ENCODE measurements at regions not wholly inside any gene's neighbourhood (a gene's known extent, or its start where the extent isn't known, plus 50 kb on each side); places are given as distances from the start of the nearest gene placed in this dataset.

DNA sequence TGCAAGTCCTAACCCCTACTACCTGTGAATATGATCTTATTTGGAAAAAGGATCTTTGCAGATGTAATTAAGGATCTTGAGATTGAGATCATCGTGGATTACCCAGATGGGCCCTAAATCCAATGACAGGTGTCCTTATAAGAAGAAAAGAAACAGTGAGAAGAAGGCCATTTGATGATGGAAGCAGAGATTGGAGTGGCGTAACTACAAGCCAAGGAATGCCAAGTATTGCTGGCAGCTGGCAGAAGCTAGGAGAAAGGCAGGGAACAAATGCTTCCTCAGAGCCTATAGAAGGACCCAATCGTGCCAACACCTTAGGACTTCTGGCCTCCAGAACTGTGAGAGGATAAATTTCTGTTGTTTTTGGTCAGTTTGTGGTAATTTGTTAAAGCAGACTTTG is 70.1 kb upstream of the PALM2AKAP2 start:
- no peaks in the 10 kb centered on the region for H3K9me3 ChIP-seq (replicated peaks; ENCODE audit: control insufficient read depth, insufficient read depth, low read length)
- no peaks in the 10 kb centered on the region for H4K20me1 ChIP-seq (ENCODE audit: control insufficient read depth, insufficient read depth)
- no peak overlapping the region for H3K9ac ChIP-seq (ENCODE audit: control insufficient read depth, insufficient read depth, low read length)
- ATAC-seq (no peak), DNase-seq (ENCODE audit: low read depth, low spot score) (no peak), FAIRE-seq (no peak)
- H3K4me3 ChIP-seq = no peak overlapping the region
- in situ Hi-C loops (cut with MboI) (no loop called here), intact Hi-C loops (cut with micrococcal nuclease; ENCODE audit: unreplicated experiment) (no loop called here)
- no peaks in the 10 kb centered on the region for H3K79me2 ChIP-seq (ENCODE audit: control insufficient read depth, insufficient read depth, low read length)
- SMC1A ChIA-PET (ENCODE audit: uncharacterized antibody, unreplicated experiment) = interaction anchor here (1.6 kb wide), 1 partner anchor 9 kb away, joined by 3 read pairs; no protein-coding TSS in a partner anchor
- no peaks in the 10 kb centered on the region for H3K4me1 ChIP-seq (ENCODE audit: control insufficient read depth, insufficient read depth, low read length)
- no peaks in the 10 kb centered on the region for H3K36me3 ChIP-seq (ENCODE audit: control insufficient read depth in 2 of 2, insufficient read depth in 2 of 2, low read length in 1 of 2)
- POLR2A ChIA-PET = no interaction called here
- WGBS (ENCODE audit: insufficient coverage, insufficient replicate concordance, low lambda C conversion rate, missing lambda C conversion rate) = 13% methylated on average over 3 of the region's 3 CpGs
- no peak overlapping the region for H3K27ac ChIP-seq (ENCODE audit: control insufficient read depth, insufficient read depth)
- RAD21 ChIA-PET (ENCODE audit: unreplicated experiment) = no interaction called here
- no peak for TF ChIP-seq EZH2 (IDR thresholded peaks at IDR 0.05; ENCODE audit: borderline replicate concordance, control insufficient read depth, low read depth, low read length)
- H2AFZ ChIP-seq (ENCODE audit: control insufficient read depth, low read depth, low read length) = no peak overlapping the region
- no TSS peak for BruUV-seq (replicated peaks)
- no peak overlapping the region for H3K4me2 ChIP-seq (ENCODE audit: control insufficient read depth, insufficient read depth)
- CTCF ChIA-PET = no interaction called here
- peaks cover 0 to 2% of the 10 kb centered on the region in 2 experiments; a peak in 1 of 4 replicates for H3K27me3 ChIP-seq (replicated peaks in 1 of 2; ENCODE audit: control insufficient read depth in 2 of 2, insufficient read depth in 2 of 2, low read length in 1 of 2)

DNA sequence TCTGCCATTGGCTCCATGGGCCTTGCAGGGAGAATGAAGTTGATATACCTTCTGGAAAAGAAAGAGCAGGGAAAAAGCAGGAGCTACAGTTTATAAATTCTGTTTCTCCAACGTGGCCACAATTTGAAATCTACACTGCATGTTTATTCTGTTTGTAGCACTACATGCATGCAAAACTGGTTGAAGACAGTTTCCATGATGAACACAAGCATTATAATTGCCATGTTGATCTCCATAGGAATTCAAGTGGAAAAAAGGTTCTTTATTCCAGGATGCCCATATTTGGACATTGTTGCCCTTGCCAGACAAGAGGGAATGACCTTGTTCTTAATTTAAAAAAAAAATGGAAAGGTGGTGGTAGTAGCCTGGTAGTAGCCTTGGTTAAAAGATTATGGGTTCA is 69.2 kb upstream of the PALM2AKAP2 start:
- Histone ChIP-seq H3K27ac (ENCODE audit: control insufficient read depth, insufficient read depth) (no peak overlapping the region), H3K4me3 (no peak overlapping the region), H3K4me1 (ENCODE audit: control insufficient read depth, insufficient read depth, low read length) (no peaks in the 10 kb centered on the region), H2AFZ (ENCODE audit: control insufficient read depth, low read depth, low read length) (no peak overlapping the region), H3K9me3 (replicated peaks; ENCODE audit: control insufficient read depth, insufficient read depth, low read length) (no peaks in the 10 kb centered on the region), H3K9ac (ENCODE audit: control insufficient read depth, insufficient read depth, low read length) (no peak overlapping the region), H3K79me2 (ENCODE audit: control insufficient read depth, insufficient read depth, low read length) (no peaks in the 10 kb centered on the region), H3K4me2 (ENCODE audit: control insufficient read depth, insufficient read depth) (no peak overlapping the region), H3K27me3 (replicated peaks in 1 of 2; ENCODE audit: control insufficient read depth in 2 of 2, insufficient read depth in 2 of 2, low read length in 1 of 2) (peaks cover 2% of the 10 kb centered on the region in 2 experiments; a peak in 2 of 4 replicates), H3K36me3 (ENCODE audit: control insufficient read depth in 2 of 2, insufficient read depth in 2 of 2, low read length in 1 of 2) (no peaks in the 10 kb centered on the region), H4K20me1 (ENCODE audit: control insufficient read depth, insufficient read depth) (no peaks in the 10 kb centered on the region)
- DNase-seq (ENCODE audit: low read depth, low spot score) (no peak), FAIRE-seq (no peak), ATAC-seq (no peak)
- TF ChIP-seq, protein P1, sequence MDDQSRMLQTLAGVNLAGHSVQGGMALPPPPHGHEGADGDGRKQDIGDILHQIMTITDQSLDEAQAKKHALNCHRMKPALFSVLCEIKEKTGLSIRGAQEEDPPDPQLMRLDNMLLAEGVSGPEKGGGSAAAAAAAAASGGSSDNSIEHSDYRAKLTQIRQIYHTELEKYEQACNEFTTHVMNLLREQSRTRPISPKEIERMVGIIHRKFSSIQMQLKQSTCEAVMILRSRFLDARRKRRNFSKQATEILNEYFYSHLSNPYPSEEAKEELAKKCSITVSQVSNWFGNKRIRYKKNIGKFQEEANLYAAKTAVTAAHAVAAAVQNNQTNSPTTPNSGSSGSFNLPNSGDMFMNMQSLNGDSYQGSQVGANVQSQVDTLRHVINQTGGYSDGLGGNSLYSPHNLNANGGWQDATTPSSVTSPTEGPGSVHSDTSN (IDR thresholded peaks at IDR 0.05; ENCODE audit: insufficient replicate concordance, low read depth, low read length) = no peak
- TF ChIP-seq RAD21 (IDR thresholded peaks at IDR 0.05; ENCODE audit: insufficient read depth, low read depth, low read length) (no peak), MYC (IDR thresholded peaks at IDR 0.05; ENCODE audit: insufficient read depth, insufficient read length, insufficient replicate concordance, low read length, severe bottlenecking) (no peak), JUND (IDR thresholded peaks at IDR 0.05; ENCODE audit: low read depth, low read length) (no peak), NR2C2 (IDR thresholded peaks at IDR 0.05; ENCODE audit: borderline replicate concordance, control insufficient read depth, insufficient read length, low read depth) (no peak), WRNIP1 (IDR thresholded peaks at IDR 0.05; ENCODE audit: borderline replicate concordance, low read depth, low read length) (no peak), STAT3 (IDR thresholded peaks at IDR 0.05; ENCODE audit: low read depth, low read length) (no peak), POU2F2 (IDR thresholded peaks at IDR 0.05; ENCODE audit: borderline replicate concordance, low read depth, low read length) (no peak), ZZZ3 (IDR thresholded peaks at IDR 0.05; ENCODE audit: control insufficient read depth, insufficient read length, low read depth) (no peak)
- SMC1A ChIA-PET (ENCODE audit: uncharacterized antibody, unreplicated experiment) = interaction anchor here (1.6 kb wide), 1 partner anchor 10 kb away, joined by 3 read pairs; no protein-coding TSS in a partner anchor
- CTCF ChIA-PET = no interaction called here
- in situ Hi-C loops (cut with MboI) = no loop called here
- intact Hi-C loops (cut with micrococcal nuclease; ENCODE audit: unreplicated experiment) = no loop called here
- RAD21 ChIA-PET (ENCODE audit: unreplicated experiment) = no interaction called here
- WGBS (ENCODE audit: insufficient coverage, insufficient replicate concordance, low lambda C conversion rate, missing lambda C conversion rate) = 0% methylated on average over 1 of the region's 1 CpG
- POLR2A ChIA-PET = no interaction called here
- no TSS peak for BruUV-seq (replicated peaks)
